PC-3 (cell line): ENCODE measurements at regions not wholly inside any gene's neighbourhood (a gene's known extent, or its start where the extent isn't known, plus 50 kb on each side); places are given as distances from the start of the nearest gene placed in this dataset.

Source experiments
- EZH2 ChIP-seq: fragments of 300-600 bp; sonication (generic); IDR thresholded peaks from one replicate; pipeline ENCODE4 v1.6.1; 2017; ENCODE audit warnings: antibody characterized with exemption, mild to moderate bottlenecking, low read length; ENCODE audit not compliant: unreplicated experiment
- EZH2phosphoT487 ChIP-seq: fragments of 300-600 bp; sonication (generic); IDR thresholded peaks from 2 replicates; pipeline ENCODE4 v1.6.1; 2018; ENCODE audit warnings: mild to moderate bottlenecking, antibody characterized with exemption, low read length, borderline replicate concordance
- TF ChIP-seq, protein P1 (sequence below): fragments of 300-600 bp; sonication (generic); conservative IDR thresholded peaks from 2 replicates; pipeline ENCODE4 v1.5.1; 2017; ENCODE audit warnings: antibody characterized with exemption, low read depth, mild to moderate bottlenecking, low read length

DNA sequence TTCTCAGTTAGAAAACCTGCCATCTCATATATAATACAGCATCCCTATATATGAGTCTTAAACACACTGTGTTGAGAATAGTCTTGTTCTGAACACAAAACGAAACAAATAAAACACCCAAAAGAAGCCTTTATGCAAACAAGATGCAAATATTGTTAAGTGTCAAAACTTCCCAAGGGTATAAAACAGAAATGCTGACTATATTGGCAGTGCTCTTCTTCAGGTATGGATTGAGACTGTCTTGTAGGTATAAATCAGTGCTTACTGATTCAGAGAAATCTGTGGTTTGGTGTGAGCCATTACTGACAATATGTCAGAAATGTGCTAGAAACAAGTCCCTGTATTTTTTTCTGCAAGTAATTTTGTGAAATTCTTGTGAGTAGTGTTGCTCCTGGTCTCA lies 82.8 kb upstream of the CTSO start:
- TF ChIP-seq, protein P1, sequence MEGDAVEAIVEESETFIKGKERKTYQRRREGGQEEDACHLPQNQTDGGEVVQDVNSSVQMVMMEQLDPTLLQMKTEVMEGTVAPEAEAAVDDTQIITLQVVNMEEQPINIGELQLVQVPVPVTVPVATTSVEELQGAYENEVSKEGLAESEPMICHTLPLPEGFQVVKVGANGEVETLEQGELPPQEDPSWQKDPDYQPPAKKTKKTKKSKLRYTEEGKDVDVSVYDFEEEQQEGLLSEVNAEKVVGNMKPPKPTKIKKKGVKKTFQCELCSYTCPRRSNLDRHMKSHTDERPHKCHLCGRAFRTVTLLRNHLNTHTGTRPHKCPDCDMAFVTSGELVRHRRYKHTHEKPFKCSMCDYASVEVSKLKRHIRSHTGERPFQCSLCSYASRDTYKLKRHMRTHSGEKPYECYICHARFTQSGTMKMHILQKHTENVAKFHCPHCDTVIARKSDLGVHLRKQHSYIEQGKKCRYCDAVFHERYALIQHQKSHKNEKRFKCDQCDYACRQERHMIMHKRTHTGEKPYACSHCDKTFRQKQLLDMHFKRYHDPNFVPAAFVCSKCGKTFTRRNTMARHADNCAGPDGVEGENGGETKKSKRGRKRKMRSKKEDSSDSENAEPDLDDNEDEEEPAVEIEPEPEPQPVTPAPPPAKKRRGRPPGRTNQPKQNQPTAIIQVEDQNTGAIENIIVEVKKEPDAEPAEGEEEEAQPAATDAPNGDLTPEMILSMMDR = no peak
- TF ChIP-seq EZH2phosphoT487 = no peak
- no peak for TF ChIP-seq EZH2
